Activated CD8-positive, alpha-beta memory T cell treated with anti-CD3 and anti-CD28 coated beads, Interleukin-2, amount 50 U/mL, for 4 hours (primary cell): ENCODE measurements at regions not wholly inside any gene's neighbourhood (a gene's known extent, or its start where the extent isn't known, plus 50 kb on each side); places are given as distances from the start of the nearest gene placed in this dataset.

ENCODE experiments used
- DNase-seq: peaks from one replicate; pipeline ENCODE4 v3.0.0-alpha.2; 2020

DNA sequence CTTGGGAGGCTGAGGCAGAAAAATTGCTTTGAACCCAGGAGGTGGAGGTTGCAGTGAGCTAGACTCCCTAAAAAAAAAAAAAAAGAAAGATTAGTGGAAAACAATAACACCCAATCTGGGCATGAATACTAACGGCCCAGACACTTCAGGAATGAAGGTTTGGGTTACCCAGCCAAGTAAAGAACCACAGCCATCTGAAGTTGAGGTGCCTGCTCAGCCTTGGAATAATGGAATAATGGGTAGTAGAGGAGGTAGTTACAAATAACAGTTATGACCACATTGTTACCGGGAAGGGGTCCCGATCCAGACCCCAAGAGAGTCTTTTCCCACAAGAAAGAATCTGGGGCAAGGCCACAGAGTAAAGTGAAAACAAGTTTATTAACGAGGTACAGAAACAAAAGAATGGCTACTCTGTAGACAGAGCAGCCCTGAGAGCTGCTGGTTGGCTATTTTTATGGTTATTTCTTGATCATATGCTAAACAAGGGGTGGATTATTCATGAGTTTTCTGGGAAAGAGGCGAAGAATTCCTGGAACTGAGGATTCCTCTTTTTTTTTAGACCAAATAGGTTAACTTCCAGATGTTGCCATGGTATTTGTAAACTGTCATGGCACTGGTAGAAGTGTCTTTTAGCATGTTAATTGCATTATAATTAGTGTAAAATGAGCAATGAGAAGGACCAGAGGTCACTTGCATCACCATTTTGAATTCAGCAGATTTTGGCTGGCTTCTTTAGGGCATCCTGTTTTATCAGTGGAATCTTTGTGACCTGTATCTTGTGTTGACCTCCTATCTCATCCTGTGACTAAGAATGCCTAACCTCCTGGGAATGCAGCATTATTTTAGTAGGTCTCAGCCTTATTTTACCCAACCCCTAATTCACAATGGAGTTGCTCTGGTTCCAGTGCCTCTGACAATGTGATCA lies 96.2 kb upstream of the HAAO start:
- no peak for DNase-seq

DNA sequence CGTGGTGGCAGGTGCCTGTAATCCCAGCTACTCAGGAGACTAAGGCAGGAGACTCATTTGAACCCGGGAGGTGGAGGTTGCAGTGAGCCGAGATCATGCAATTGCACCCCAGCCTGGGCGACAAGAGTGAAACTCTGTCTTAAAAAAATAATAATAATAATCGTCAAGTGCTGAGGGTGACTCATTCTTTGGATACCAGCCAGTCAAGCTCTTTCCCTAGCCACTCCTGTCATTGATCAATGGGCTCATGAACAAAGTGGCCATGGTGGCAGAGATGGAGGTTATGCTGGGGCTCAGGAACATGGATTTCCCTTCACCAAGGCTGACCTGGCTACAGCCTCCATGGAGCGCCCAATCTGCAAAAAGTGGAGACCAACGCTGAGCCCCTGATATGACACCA lies 94.5 kb upstream of the HAAO start:
- DNase-seq, result no peak

GRCh38 chr2:42882756-42883155 lies 90.4 kb upstream of the HAAO start:
- no peak for DNase-seq

GRCh38 chr2:42881732-42882131 lies 89.3 kb upstream of the HAAO start:
- DNase-seq, result no peak

GRCh38 chr2:42880738-42881690 lies 88.6 kb upstream of the HAAO start:
- no peak for DNase-seq

GRCh38 chr2:42879913-42880737 lies 87.7 kb upstream of the HAAO start:
- no peak for DNase-seq

DNA sequence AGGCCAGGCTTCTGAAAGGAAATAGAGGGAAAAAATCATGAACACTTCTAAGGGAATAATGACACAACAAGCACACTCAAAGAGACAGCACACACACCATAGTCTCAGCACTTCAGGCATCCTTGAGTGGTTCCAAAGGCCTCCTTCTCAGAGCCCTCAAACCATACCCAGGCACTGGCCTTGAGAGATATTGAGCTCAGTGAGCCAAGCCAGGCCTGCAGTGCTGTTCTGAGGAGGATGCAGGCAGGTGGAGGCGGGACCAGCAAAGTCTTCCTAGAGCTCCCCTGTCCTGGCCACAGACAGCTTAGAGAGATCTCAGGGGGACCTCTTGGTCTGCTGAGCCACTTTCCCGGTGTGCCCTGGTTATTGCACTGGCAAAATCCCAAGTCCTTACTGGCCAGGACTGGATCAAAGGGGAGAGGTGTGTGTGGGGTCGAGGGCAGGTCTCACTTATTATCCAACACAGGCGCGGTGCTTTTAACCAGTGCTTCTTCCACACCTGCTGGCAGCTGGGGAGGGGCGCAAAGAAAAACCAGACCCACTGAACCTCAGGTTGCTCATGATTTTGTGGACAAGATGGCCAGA lies 86.8 kb upstream of the HAAO start:
- no peak for DNase-seq

GRCh38 chr2:42878581-42878980 lies 86.2 kb upstream of the HAAO start:
- DNase-seq, result no peak

- no peak for DNase-seq
These were observed 85.6 kb upstream of the HAAO start for GRCh38 chr2:42877936-42878335.

DNA sequence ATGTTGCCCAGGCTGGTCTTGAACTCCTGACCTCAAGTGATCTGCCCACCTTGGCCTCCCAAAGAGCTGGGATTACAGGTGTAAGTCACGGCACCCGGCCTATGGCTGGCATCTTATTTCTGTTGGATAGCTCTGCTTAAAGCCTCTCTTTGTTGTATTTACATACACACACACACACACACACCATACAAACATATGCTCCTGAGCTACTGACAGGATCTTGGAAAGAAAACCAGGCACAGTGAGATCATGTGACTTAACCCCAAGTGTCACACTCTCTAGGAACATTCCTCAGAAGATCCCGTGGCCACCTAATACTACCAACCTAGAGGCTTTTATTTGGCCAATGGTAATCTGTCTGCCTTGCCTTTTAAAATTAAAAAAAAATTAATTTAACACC lies 85.1 kb upstream of the HAAO start:
- no peak for DNase-seq

DNA sequence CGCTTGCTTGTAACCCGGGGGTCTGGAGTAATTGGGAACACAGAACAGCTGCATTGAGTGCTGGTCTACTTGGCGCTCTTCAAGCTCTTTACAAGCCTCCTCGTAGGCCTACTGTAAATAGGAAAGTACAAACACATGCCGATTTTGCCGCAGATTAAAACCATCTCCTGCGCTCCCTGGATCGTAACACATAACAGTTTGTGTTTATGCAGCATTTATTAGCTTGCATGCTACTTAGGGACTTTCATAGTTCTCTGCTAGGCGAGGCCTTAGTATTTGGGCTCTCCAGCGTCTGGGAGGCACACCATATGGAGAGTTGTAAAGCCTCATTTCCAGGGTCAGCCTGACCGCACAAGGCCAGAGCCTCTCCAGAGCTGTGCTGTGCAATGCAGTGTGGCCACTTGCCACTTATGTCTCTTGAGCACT lies 84.0 kb upstream of the HAAO start:
- no peak for DNase-seq

- no peak for DNase-seq
These were observed 83.5 kb upstream of the HAAO start for GRCh38 chr2:42875880-42876279.

DNA sequence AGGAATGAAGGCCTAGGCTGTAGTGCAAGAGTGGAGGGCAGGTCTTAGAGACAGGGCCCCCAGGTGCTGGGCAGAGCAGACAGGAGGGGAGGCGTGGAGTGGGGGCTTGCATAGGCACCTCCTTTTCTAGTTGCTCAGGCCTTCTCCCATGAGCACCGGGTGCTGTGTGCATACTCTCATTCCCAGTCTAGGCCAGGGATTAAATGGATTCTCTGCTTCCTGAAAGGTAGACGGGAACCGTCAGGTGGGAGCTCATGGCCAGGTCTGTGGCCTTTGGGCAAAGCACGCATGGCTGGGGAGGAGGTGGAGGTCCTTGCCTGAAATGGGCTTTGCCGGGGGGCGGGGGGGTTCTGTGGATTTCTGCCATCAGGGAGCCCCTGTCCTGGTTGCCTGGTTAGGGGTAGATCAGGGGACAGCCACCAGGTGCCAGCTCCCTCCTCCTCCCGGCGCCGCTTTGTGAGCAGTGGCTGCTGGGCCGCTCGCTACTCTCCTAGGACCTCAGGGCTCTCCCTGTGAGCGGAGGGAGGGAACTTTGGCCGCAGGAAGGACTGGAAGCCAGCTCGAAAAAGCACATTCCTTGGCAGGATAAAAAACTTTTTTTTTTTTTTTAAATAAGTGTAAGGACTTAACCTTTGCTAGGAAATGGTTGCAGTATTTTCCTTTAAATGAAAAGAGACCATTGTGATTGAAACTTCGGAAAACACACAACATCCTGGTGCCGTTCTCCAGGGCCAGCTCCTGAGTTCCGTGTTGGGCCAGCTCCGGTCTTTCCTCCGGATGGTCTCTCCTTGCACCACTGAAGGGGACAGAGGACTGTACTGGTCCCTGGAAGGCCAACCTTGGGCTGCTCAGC lies 82.8 kb upstream of the HAAO start:
- DNase-seq, result no peak

GRCh38 chr2:42872721-42873120 lies 80.3 kb upstream of the HAAO start:
- no peak for DNase-seq

DNA sequence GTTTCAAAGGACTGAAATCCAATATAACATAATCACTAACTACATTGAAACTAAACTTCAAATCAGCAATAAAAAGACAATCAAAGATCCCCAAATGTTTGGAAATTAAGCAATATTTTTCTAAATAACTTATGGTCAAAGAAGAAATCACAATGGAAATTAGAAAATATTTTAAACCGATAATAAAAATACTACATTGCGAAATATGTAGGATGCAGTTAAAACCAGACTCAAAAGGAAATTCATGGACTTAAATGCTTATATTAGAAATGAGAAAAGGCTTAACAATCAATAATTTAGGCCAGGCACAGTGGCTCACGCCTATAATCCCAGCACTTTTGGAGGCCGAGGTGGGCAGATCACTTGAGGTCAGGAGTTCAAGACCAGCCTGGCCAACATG lies 79.0 kb upstream of the HAAO start:
- DNase-seq, result no peak

GRCh38 chr2:42868874-42869273 lies 76.5 kb upstream of the HAAO start:
- no peak for DNase-seq

- no peak for DNase-seq
These were observed 75.7 kb upstream of the HAAO start for GRCh38 chr2:42868096-42868495.

DNA sequence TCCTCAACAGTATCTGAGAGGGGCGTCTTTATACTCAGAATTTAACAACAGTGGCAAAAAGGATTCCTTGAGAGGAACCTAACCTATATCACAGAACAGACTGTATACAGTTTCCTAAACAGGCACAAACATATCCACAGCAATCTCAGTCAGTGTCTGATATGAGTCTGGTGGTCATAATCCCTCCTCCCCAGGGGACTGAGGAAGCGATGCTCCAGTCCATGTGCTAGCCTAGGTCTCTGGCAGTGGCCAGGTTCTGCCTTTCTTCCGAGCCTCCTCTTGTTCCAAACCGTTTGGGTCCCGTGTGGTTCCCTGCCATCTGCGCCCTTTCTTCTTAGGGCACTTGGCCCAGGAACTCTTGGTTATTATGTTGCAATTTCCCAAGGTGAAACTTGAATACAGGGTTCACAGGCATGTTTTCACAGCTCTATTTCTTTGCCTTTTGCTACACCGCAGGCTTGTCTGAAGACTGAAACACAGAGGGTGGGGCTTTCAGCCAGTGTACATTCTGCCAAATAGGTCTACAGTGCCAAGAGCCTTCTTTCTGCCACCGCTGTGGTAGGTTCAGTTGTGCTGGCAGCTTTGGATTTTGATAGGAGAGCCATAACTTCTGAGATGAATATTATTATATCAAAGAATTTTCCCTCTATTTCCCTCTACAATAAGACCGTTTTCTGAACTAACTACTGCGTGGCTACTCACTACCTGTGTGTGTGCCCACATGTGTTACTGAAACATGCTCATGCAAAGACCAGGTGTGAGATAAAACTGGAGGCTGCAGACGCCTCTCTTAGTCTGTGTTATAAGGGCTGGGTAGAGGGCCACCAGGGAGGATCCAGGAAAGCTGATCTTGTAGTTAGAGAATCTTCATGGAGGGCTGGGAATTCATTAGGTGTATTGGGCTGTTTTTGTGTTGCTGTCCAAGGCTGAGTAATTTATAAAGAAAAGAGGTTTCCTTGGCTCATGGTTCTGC lies 75.0 kb upstream of the HAAO start:
- no peak for DNase-seq

DNA sequence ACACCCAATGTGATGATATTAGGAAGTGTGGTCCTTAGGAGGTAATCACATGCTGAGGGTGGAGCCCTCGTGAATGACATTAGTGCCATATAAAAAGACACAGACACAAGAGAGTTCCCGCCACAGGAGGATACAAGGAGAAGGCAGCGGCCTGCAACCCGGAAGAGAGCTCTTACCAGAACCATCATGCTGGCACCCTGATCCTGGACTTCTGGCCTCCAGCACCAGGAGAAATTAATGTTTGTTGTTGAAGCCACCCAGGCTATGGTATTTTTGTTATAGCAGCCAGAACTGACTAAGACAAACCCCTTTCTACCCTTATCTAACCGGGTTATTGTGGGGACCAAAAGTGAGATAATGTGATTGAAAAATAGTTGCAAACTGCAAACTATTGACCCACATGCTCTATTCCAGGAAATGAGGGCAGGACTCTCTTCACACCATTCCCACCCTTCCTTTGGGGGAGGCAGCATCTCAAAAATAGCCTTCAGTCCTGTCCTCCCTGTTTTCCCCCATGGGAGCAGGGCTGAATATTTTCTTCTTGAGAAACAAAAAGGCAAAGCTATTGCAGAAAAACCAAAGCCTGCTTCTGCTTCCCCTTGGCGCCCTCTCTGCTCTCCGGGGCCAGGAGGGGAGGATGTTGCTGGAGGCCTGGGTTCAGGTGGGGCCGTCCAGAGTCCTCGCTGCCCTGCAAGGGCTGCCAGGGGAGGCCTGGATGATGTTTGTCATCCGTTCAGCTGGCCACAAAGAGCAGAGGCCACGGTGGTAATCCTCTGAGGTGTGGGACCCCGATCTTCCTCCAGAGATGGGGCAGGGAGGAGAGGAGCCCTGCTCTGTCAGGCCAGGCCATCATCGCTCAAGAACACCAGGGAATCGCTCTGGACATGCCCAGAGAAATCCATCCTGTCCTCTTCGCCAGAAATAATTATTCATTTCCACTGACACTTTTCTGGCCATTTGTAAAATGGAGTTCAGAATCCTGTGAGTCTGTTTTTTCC lies 73.8 kb upstream of the HAAO start:
- DNase-seq, result no peak
